ENCODE measurements at regions not wholly inside any gene's neighbourhood (a gene's known extent, or its start where the extent isn't known, plus 50 kb on each side); places are given as distances from the start of the nearest gene placed in this dataset.

DNA sequence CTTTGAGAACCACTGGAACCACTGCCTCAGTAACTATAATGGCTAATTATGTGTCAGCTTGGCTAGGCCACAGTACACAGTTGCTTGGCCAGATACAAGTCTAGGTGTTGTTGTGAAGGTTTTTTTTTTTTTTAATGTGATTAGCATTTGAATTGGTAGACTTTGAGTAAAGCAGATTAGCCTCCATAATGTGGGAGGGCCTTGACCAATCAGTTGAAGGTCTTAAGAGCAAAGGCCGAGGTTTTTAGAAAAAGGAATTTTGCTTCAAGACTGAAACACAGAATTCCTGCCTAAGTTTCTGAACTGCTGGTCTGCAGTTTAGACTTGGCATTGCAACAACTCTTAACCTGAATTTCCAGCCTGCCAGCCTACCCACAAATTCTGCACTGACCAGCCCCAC lies 451.6 kb upstream of the AZI2 start:
- DNase-seq (ENCODE audit: low read depth in 2 of 2): no peak

- no peak for DNase-seq (ENCODE audit: low read depth in 2 of 2)
Measured at GRCh38 chr3:28808068-28808467, 459.4 kb upstream of the AZI2 start.

- DNase-seq (ENCODE audit: low read depth in 2 of 2): no peak
Measured at GRCh38 chr3:28816017-28816416, 464.9 kb upstream of the RBMS3 start.

- no peak for DNase-seq (ENCODE audit: low read depth in 2 of 2)
Measured at GRCh38 chr3:28824316-28824715, 456.6 kb upstream of the RBMS3 start.

- no peak for DNase-seq (ENCODE audit: low read depth in 2 of 2)
Measured at GRCh38 chr3:28826840-28827239, 454.0 kb upstream of the RBMS3 start.

- DNase-seq (ENCODE audit: low read depth in 2 of 2): no peak
Measured at GRCh38 chr3:28835249-28835648, 445.6 kb upstream of the RBMS3 start.

DNA sequence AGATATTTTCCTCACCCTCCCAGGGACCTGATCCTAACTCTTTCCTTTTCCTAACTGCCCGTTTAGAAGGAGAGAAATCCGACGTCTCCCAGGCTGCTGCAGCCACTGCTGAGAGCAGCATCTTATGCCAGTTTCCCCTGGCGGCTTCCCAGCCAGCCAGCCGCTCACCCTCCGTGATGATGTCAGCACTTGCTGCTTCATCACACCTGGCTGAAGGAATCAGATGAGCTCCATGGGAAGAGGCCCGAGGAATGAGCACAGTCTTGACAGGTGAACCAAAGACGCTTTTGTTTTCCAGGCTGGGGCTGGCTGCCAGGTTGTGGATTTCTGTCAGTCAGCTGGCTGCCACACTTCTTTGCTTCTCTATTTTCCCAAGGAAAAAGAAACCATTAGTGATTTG lies 445.1 kb upstream of the RBMS3 start:
- DNase-seq (ENCODE audit: low read depth in 2 of 2): no peak

- DNase-seq (ENCODE audit: low read depth in 2 of 2): no peak
Measured at GRCh38 chr3:28836199-28836598, 444.7 kb upstream of the RBMS3 start.

DNA sequence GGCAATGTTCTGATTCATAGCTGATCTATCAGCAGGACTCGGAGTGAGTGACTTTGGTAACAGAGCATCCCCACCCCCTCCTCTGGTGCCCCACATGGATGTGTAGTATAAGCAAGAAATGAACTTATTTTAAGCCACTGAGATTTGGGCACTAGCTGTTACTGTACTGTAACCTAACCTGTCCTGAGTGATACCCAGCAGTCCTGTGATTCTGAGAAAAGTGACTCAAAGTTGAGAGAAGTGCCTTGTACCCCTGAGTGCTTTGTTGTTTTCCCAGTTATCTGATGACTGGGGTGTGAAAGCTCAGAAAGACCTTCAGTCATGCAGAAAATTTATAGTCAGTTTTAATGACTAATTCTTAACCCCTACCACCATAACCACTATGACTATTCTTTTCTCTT lies 439.9 kb upstream of the RBMS3 start:
- no peak for DNase-seq (ENCODE audit: low read depth in 2 of 2)

- DNase-seq (ENCODE audit: low read depth in 2 of 2): no peak
Measured at GRCh38 chr3:28841441-28841840, 439.4 kb upstream of the RBMS3 start.

DNA sequence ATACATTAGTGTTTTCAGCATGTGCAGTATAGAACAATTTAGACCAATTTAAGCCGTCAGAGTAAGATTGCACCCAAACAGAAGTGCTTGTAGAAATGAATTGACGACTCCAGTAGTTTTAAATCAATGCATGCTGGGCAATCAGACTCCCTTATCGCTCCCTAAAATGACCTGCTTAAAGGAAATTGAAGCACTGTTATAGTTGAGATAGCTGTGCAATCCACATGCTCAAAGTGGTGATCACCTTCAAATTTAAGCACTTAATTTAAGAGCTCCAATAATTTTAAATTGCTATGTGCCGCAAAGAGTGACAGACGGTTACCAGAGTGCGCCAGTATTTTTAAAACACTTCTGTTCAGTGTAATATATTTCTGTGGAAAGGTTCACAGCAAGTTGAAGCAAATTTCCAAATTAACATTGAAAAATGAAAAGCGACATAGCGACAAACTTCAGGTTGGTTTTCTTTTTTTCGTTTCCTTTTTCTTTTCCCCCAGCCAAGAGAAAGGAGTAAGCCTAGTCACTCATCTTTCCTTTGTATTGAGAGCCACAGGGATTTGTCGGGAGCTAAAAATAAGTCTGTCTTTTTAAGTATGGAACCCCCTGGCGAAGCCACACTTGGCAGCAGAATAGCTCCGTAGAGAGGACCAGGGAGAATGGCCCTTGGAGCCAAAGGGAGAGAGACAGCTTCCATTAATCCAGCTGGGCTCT lies 436.4 kb upstream of the RBMS3 start:
- DNase-seq (ENCODE audit: low read depth in 2 of 2): no peak

- DNase-seq (ENCODE audit: low read depth in 2 of 2): no peak
Measured at GRCh38 chr3:28845006-28845324, 435.9 kb upstream of the RBMS3 start.

GRCh38 chr3:28846971-28847478 lies 433.8 kb upstream of the RBMS3 start:
- no peak for DNase-seq (ENCODE audit: low read depth in 2 of 2)

- DNase-seq (ENCODE audit: low read depth in 2 of 2): no peak
Measured at GRCh38 chr3:28847736-28848135, 433.1 kb upstream of the RBMS3 start.

DNA sequence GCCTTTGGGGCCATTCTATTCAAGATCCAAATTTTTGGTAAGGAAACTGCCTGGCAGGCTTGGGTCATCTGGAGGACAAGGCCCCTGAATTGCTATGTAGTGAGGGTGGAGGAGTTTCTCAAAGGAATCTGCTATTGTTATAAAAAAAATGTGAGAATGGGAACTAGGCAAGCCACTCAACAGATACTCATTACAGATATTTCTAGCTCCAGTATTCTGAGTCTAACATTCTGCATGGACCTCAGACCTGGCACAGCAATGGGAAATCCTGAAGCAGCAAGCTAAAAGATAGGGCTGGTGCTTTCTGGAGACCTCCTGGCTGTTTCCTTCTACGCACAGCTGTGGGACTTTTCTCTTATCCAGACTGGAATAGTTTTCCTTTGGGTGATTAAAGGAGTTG lies 430.7 kb upstream of the RBMS3 start:
- DNase-seq (ENCODE audit: low read depth in 2 of 2): no peak

DNA sequence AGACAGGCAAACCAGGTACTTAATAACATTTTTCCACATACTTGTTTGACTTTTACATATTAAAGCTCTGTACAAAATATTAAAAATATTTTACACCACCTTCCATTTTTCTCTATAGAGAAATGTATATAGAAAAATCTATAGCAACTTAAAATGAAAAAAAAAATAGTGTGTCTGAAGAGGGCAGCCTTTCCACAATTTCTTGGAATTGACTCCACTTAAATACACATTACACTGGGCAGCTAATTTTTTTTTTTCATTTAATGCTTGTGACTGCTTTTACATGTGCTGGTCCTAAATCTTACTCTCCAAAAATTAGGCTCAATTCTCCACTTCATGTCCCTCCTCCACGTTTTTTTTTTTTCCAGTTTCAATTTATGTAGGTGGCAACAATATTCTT lies 427.0 kb upstream of the RBMS3 start:
- DNase-seq (ENCODE audit: low read depth in 2 of 2): peak in 1 of 2 donors; percentile 7

- peak in 1 of 2 donors; percentile 3 for DNase-seq (ENCODE audit: low read depth in 2 of 2)
Measured at GRCh38 chr3:28856796-28857195, 424.1 kb upstream of the RBMS3 start.

GRCh38 chr3:28859897-28860296 lies 421.0 kb upstream of the RBMS3 start:
- no peak for DNase-seq (ENCODE audit: low read depth in 2 of 2)

- peak; percentile 34 to 55 for DNase-seq (ENCODE audit: low read depth in 2 of 2)
Measured at GRCh38 chr3:28860307-28860706, 420.6 kb upstream of the RBMS3 start.

GRCh38 chr3:28863186-28863585 lies 417.7 kb upstream of the RBMS3 start:
- no peak for DNase-seq (ENCODE audit: low read depth in 2 of 2)

- DNase-seq (ENCODE audit: low read depth in 2 of 2): no peak
Measured at GRCh38 chr3:28867836-28868235, 413.0 kb upstream of the RBMS3 start.

GRCh38 chr3:28868897-28869296 lies 412.0 kb upstream of the RBMS3 start:
- no peak for DNase-seq (ENCODE audit: low read depth in 2 of 2)

GRCh38 chr3:28877912-28878311 lies 403.0 kb upstream of the RBMS3 start:
- DNase-seq (ENCODE audit: low read depth in 2 of 2): no peak

DNA sequence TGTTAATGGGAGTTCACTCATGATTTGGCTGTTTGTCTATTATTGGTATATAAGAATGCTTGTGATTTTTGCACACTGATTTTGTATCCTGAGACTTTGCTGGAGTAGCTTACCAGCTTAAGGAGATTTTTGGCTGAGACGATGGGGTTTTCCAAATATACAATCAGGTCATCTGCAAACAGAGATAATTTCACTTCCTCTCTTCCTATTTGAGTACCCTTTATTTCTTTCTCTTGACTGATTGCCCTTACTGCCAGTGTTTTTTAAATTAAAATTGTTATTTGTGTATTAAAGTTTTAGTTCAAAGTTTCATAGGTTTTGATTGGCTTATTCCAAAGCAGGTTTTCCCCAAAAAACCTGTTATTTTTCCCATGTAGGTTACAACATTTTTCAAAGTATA lies 390.5 kb upstream of the RBMS3 start:
- DNase-seq (ENCODE audit: low read depth in 2 of 2): no peak
